HG03354 (cell line): ENCODE measurements at regions not wholly inside any gene's neighbourhood (a gene's known extent, or its start where the extent isn't known, plus 50 kb on each side); places are given as distances from the start of the nearest gene placed in this dataset.
"Not testable (repeated sequence)": the region's sequence is repeated elsewhere in the genome, so short reads cannot be mapped to it uniquely, and the experiment has no call there.

Experiments used
- ATAC-seq: cut with Tn5 transposase; IDR thresholded peaks from one replicate; pipeline ENCODE4 v1.9.1; 2021; ENCODE audit warnings: mild to moderate bottlenecking; ENCODE audit not compliant: unreplicated experiment, poor library complexity, severe bottlenecking

DNA sequence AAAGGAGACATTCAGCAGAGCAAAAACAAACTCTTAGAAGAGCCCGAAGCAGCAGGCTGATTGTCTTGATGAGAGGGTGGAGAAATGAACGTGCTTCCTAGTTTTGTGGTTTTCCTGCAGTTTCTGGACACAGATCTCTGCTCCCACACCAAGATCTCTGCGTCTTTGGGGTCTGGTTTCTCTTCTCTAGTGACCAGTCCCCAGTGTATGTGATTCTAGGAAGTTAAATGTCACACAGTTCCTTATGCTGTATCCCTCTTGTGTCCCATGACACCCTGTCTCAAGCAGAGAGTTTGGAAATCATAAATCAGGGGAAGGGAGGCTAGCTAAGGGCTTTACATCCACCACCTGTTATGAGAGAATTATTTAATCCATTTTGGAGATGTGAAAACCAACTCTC lies 55.4 kb upstream of the KLF14 start:
- no peak for ATAC-seq

DNA sequence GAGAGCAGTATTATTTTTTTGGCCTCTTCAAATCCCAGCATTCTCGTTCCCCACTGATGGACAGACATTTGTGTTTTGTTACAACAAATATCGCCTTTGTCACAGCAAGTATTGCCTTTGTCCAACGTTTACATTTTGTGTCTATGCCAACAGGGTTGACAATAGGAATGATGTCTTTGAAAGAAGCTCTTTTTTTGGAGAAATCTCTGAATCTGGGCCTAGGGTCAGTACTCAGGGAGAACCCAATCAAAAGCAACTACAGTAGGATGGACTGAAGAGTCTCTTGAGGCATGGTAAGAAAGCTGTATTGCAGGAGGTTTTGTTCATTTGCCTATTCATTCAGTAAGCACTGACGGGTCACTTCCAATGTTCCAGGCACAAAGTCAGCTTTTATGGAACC lies 57.7 kb upstream of the KLF14 start:
- ATAC-seq, result no peak

DNA sequence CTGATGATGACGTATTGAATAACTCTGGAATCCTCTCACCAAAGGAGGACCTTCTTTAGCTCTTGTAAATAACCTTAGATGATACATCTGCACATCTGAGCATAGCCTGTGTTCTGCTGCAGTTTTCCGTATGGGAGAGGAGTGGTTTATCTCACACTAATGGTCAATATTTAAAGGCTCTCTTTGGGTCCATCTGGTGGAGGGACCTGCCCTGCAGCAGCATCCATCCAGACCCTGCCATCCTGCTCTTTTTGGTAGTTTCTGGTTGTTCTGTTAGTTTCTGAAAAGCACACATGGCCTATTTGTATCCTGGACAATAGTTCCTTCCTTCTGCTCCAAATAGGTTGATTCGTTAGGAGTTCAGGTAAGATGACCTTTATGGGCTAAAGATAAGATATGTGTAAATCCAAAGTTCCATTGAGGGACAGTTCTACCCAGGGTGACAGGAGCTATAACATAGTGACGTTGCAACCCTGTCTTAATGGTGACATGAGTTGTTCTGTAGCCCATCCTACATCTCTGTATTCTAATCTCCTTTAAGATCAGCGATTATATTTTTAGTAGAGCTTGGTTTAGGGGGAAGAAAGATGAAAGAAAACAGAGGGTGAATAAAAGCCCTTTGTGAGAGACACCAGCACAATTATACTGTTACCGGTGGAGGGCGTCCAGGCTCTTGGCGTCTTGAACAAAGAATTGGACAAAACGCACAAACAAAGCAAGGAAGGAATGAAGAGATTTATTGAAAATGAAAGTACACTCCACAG lies 60.0 kb upstream of the KLF14 start:
- ATAC-seq, result no peak

DNA sequence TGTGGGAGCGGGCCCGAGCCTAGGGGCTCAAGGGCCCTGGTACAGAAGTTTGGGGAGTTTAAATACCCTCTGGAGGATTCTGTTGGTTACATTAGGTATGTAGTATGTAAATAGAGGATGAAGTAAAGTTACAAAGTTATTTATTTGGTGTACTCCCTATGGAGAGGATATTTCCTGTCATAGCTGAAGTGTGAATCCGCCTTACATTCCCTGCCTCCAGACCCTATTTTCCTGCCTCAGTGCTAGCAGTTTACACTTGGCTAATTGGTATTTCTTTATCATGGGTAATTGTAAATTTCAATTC lies 60.6 kb upstream of the KLF14 start:
- no peak for ATAC-seq

DNA sequence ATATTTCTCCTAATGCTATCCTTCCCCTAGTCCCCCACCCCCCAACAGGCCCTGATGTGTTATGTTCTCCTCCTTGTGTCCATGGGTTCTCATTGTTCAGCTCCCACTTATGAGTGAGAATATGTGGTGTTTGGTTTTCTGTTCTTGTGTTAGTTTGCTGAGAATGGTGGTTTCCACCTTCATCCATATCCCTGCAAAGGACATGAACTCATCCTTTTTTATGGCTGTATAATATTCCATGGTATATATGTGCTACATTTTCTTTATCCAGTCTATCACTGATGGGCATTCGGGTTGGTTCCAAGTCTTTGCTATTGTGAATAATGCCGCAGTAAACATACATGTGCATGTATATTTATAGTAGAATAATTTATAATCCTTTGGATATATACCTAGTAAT lies 62.4 kb upstream of the KLF14 start:
- not testable (repeated sequence) for ATAC-seq

DNA sequence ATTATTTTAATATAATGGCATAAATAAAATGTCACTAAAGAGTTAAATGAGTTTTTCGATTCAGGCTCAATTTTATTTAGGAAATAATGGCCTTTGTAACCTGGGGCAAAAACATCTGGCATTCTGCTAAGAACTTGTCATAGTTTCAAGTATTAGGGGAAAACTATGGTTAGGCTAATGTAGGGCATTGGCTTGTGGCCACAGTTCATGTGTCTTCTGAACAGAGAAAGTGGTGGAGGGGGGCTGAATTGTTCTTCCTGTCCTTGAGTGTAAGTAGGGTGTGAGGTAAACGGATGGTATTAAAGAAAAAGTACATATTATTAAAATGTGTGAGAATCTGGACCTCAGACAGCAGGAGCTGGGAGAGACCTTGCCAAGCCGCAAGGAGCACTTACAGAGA lies 69.1 kb upstream of the KLF14 start:
- no peak for ATAC-seq

DNA sequence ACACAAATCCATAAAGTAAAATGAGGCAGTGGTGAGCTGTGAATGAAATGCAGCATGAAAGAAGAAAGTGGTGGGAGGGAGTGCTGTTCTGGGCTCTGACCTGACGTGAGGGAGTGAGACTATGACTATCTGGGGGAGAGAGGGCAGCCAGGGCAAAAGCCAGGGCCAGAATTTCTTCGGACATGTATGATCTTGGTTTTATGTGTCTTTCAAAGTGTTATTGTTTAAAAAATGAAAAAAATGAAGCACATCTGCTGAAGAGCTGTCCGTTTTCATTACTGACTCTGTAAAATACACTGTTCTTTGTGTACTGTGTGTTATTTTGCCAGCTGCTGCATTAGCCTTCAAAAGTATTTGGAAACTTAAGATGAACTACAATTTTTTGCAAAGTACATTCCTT lies 70.2 kb upstream of the KLF14 start:
- ATAC-seq, result no peak

DNA sequence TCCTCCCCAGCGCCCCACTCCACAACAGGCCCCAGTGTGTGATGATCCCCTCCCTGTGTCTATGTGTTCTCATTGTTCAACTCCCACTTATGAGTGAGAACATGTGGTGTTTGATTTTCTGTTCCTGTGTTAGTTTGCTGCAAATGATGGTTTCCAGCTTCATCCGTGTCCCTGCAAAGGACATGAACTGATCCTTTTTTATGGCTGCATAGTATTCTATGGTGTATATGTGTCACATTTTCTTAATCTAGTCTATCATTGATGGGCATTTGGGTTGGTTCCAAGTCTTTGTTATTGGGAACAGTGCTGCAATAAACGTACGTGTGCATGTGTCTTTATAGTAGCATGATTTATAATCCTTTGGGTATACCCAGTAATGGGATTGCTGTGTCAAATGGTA lies 78.8 kb upstream of the KLF14 start:
- not testable (repeated sequence) for ATAC-seq

DNA sequence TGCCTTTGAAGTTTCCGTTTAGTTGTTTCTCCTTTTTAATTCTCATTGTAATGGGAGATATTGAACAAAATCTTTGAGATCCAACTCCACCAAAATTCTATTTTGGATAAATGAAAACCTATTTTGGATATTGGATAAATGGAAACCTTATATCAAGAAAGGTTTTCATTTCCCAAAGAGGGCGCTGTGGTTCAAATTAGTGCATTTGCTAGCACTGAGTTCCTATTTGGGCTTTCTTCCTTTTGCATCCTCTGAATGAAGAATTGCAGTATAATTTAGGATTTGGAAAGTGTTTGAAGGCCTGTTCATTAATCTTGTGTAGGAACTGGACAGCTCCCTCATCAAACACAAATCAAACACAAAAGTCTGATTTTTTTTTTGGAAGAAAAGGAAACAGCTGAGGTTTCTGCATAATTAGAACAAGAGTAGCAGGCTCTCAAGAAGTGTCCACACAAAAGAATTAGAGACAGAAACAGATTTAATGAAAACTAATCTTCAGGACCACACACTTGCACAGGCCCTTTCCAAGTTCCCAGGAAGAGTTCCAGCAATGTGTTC lies 80.8 kb upstream of the KLF14 start:
- ATAC-seq, result no peak

DNA sequence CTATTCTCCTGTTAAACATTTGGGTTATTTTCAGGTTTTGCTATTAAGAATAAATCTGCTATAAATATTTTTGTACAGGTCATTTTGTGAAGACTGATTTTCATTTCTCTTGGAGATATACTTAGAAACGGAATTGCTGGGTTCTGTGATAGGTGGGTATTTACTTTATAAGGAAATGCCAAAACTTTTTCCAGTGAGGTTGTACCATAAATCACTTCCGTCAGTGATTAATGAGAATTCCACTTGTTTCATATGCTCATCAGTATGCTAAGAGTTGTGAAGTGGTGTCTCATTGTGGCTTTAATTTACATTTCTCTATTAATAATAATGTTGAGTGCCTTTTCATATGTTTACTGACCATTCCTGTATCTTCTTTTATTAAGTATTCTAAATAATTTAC lies 84.0 kb upstream of the KLF14 start:
- no peak for ATAC-seq

DNA sequence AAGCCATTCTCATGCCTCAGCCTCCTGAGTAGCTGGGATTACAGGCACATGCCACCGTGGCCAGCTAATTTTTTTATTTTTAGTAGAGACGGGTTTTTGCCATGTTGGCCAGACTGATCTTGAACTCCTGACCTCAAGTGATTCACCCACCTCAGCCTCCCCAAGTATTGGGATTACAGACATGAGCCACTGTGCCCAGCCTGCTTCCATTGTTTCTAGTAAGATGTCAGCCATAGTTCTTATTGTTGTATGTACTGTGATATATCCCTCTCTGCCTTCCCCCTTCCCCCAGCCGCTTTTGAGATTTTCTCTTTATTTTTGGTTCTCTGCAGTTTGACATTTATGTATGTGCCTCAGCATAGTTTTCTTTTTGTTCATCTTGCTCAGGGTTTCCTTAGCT lies 87.9 kb upstream of the KLF14 start:
- ATAC-seq, result no peak

DNA sequence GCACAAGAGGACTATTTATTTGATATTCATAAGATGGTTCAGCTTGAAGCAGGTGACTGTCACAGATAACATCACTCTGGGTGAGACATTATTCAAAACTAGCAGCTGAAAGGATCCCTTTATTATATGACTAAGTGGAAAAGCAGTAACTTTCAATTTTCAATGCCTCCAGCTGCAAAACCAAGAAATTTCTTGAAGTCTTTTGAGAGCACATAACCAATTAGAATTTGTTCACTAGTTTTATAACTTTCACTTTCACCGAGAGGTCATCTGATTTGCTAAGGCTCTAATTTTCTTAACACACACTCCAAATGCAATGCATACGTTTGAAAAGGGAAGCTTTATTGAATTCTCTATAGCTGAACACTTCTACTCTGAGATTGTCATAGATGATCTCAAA lies 88.6 kb upstream of the KLF14 start:
- ATAC-seq, result no peak

DNA sequence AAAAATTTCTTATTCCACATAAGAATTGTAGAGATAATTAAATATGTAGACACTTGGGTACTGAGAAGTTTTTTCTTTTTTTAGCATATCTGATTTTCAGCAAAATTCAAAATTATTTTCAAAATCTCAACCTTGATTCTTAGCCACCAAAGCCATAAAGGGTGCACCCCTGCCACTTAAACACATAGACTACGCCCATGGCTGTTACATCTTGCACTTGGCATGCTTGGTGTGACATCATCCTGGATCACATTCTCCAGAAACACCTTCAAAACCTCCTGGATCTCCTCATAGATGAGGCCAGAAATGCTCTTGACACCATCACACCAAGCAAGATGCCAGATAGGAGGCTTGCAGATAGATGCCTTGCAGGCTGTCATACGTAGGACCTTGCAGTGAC lies 89.1 kb upstream of the KLF14 start:
- no peak for ATAC-seq

DNA sequence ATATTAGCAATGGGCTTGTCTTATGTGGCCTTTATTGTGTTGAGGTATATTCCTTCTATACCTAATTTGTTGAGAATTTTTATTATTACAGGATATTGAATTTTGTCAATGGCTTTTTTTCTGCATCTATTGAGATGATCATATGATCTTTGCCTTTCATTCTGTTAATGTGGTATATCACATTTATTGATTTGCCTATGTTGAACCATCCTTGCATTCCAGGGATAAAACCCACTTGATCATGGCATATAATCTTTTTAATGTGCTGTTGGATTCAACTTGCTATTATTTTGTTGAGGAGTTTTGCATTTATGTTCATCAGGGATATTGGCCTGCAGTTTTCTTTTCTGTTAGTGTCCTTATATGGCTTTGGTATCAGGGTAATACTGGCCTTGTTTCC lies 91.8 kb upstream of the KLF14 start:
- ATAC-seq, result no peak

DNA sequence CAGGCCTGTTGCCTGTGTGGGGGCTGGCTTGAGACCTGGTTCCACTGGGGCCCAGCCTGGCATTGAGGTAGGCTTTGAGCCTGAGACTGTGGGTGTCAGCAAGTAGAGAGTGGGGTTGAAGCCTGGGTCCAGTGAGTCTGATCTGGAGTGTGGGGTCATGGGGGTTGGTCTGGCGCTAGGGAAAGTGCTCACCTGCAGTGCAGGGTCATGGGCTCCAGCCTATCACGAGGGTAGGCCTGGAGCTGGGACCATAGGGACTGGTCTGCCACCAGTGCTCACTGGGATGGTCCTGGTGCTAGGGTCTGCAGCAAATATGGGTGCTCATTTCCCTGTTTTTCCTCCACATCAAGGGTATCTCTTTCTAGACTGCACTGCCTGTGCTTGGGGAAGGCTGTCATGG lies 95.4 kb upstream of the KLF14 start:
- no peak for ATAC-seq

DNA sequence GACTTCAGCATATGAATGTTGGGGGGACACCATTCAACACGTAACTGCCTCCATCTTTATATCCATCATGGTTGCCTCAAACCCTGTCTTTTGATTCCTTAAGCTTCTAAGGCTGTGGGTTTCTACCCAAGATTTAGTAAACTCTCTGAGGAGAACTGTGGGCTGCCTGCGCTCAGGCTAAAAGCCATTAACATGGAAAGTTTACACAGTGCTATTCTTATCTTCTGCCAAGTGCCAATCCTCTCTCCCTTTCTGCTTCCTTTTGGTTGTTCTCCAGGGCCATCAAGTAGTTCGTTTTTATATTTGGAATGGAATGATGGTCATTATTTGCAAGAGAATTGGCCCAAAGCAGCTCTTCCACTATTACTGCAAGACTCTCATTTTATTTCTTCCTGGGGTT lies 97.3 kb upstream of the KLF14 start:
- ATAC-seq, result no peak

DNA sequence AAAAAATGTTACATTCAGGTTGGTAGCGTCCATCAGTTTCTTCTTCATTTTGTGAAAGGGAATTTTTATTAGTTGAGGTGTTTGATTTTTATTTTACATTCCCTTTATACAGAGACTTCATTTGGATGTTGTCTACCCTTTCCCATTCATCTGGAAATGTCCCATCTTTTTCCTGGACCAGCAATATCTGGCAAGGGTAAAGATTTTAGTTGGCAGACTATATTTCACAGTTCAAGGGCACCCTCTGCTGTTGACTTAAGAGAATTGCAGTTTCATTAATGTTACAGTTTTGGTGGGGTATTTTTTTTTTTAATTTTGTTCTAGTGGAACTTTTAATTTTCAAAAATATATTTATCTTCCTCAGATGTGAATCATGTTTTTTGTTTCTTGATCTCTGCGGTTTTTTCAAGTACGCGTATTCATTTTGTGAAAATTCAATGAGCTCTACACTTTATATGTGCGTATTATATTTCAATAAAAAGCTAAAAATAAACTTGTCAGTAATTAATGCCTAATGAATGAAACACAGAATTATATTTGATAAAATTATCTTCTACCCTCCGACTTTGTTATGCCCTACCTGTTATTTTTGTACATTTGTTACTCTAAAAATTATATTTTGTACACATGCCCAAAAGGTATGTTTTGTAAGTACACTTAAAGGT lies 97.9 kb upstream of the KLF14 start:
- no peak for ATAC-seq

DNA sequence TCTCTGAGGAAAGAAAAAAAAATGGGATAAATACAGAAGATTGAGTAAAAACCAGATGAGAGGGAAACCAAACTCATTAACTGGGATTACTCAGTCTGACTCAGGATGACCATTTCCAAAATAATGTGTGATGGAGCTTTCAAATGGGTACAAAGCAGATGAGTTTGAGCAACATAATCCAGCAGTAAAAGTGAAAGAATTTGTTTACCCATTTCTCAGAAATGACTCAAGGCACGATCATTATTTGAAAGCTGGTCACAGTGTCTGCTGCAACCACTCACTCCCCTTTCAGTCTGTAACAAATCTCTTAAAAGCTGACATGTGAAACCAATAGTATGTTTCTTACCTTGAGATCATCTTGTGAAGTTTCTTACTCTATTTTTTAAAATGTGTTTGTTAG lies 104.7 kb upstream of the KLF14 start:
- no peak for ATAC-seq

DNA sequence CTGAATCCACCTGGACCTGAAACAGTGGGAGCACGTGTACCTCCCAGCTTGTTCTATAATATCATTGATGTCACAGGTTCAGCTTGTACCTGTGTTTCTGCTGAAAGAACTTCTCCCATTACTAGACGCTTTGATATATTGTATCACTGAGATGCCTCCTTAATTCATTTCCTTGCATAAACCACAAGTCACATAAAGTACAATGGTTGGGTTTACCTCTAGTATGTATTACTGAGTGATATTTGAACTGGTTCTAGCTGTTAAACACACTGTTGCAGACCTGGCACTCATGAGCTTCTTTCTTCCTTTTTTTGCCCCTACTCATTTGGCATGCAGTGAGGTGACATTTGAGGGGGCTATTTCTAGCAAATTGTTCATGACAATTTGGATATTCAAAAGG lies 106.6 kb upstream of the KLF14 start:
- ATAC-seq, result no peak

DNA sequence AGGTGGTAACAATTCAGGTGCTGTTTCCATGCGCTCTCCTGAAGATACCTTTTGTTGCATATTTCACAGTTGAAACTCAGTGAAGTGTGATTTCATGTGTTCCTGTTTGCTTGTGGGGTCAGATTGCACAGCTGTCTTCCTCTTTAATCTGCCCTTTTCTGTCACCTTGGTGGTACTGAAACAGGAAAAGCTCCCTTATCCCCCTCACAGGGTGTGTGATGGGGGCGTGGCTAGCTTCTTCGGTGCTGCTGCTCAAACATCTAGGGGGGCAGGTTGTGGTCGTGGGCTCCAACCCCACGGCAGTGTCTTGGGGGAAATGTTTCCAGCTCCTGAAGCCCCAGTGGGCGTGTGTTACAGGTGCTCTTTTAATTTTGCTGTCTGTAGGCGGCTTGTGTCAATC lies 107.4 kb upstream of the KLF14 start:
- ATAC-seq, result no peak

DNA sequence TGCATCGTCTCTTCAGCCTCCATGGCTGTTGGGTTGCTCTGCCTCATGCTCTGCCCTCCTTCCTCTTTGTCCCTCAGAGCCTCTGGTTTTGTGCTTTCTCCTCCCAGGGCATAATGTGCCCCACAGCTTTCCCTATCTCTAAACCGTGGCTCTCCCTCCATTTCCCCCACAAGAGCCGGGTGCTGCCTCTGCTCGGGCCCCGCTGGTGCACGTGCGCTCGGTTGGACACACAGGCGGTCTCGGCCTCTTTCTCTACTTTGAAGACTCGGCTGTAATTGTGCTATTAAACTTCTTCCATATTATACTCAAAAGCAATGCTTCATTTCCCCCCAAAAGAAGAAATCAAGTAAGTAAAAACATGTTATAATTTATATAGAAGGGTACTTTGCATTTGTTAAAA lies 109.7 kb upstream of the KLF14 start:
- no peak for ATAC-seq
